OCI-LY1 (cell line): ENCODE measurements at regions not wholly inside any gene's neighbourhood (a gene's known extent, or its start where the extent isn't known, plus 50 kb on each side); places are given as distances from the start of the nearest gene placed in this dataset.

Experiments used
- EZH2 ChIP-seq: fragments of 200-600 bp; sonication (generic), shearing (Covaris generic); IDR thresholded peaks from 2 replicates; pipeline ENCODE4 v1.8.0; 2017; ENCODE audit warnings: borderline replicate concordance, mixed run types, mild to moderate bottlenecking, antibody characterized with exemption, low read length, moderate library complexity, mixed read lengths
- TF ChIP-seq, protein P1 (sequence below): fragments of 200-600 bp; sonication (generic), shearing (Covaris generic); IDR thresholded peaks from 2 replicates; pipeline ENCODE4 v1.5.1; 2017; ENCODE audit warnings: mild to moderate bottlenecking, antibody characterized with exemption, low read length, moderate library complexity, mixed read lengths

DNA sequence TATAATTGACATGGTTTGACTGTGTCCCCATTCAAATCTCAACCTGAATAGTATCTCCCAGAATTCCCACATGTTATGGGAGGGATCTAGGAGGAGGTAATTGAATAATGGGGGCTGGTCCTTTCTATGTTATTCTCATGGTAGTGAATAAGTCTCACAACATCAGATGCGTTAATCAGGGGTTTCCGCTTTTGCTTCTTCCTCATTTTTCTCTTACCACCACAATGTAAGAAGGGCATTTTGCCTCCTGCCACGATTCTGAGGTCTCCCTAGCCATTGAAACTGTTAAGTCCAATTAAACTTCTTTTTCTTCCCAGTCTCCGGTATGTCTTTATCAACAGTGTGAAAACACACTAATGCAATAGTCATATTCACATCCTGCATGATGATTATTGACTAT lies 1073.3 kb upstream of the CDH2 start:
- TF ChIP-seq, protein P1, sequence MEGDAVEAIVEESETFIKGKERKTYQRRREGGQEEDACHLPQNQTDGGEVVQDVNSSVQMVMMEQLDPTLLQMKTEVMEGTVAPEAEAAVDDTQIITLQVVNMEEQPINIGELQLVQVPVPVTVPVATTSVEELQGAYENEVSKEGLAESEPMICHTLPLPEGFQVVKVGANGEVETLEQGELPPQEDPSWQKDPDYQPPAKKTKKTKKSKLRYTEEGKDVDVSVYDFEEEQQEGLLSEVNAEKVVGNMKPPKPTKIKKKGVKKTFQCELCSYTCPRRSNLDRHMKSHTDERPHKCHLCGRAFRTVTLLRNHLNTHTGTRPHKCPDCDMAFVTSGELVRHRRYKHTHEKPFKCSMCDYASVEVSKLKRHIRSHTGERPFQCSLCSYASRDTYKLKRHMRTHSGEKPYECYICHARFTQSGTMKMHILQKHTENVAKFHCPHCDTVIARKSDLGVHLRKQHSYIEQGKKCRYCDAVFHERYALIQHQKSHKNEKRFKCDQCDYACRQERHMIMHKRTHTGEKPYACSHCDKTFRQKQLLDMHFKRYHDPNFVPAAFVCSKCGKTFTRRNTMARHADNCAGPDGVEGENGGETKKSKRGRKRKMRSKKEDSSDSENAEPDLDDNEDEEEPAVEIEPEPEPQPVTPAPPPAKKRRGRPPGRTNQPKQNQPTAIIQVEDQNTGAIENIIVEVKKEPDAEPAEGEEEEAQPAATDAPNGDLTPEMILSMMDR, result no peak
- TF ChIP-seq EZH2, result no peak
